ENCODE measurements at regions not wholly inside any gene's neighbourhood (a gene's known extent, or its start where the extent isn't known, plus 50 kb on each side); places are given as distances from the start of the nearest gene placed in this dataset.

DNA sequence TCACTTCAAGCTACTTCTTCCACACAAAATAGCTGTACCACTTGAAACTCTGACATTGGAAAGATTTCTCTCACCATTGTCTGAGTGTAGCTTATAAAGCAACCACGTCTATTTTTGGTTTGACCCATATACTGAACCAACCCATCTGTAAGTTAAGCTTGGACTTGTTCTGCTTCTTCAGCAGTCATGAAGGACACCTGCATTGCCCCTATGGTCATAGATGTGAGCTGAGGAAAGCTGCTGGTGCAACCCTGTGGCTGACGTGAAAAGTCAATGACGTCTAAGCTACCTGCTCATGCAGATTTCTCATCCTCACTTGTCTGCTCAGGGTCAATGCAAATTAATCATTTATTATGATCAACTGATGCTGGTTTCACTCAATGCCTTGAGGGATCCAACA lies 417.4 kb downstream of the CETN3 start:
- intact Hi-C loops (cut with micrococcal nuclease): no loop called here
- Histone ChIP-seq H3K27ac (replicated peaks) (no peak overlapping the region), H3K9me3 (replicated peaks) (no peaks in the 10 kb centered on the region), H3K4me3 (no peak overlapping the region), H3K36me3 (no peaks in the 10 kb centered on the region), H3K27me3 (ENCODE audit: low read depth) (no peaks in the 10 kb centered on the region), H3K4me1 (peaks cover 34% of the 10 kb centered on the region)
- TF ChIP-seq, protein P1, sequence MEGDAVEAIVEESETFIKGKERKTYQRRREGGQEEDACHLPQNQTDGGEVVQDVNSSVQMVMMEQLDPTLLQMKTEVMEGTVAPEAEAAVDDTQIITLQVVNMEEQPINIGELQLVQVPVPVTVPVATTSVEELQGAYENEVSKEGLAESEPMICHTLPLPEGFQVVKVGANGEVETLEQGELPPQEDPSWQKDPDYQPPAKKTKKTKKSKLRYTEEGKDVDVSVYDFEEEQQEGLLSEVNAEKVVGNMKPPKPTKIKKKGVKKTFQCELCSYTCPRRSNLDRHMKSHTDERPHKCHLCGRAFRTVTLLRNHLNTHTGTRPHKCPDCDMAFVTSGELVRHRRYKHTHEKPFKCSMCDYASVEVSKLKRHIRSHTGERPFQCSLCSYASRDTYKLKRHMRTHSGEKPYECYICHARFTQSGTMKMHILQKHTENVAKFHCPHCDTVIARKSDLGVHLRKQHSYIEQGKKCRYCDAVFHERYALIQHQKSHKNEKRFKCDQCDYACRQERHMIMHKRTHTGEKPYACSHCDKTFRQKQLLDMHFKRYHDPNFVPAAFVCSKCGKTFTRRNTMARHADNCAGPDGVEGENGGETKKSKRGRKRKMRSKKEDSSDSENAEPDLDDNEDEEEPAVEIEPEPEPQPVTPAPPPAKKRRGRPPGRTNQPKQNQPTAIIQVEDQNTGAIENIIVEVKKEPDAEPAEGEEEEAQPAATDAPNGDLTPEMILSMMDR (IDR thresholded peaks at IDR 0.05; ENCODE audit: borderline replicate concordance): no peak
- no peak for DNase-seq

DNA sequence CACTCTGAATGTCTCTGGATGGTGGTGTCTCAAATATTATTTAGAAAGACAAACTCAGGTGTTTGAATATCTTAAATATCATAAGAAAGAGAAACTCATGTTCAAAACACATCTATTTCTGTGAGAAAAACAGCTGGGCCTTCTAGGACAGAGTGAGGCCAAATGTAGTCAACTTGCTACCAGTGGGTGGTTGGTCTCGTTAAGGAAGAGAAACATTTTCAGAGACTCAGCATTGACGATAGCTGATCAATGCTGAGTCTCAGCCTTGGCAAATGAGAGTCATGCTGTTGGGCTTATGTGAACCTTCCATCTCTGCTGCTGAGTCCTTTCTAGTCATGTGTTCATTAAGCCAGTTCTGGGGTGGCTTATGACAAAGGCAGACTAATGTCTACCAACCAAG lies 418.0 kb downstream of the CETN3 start:
- no peak for DNase-seq
- TF ChIP-seq, protein P1 (IDR thresholded peaks at IDR 0.05; ENCODE audit: borderline replicate concordance): no peak
- no peak overlapping the region for H3K27ac ChIP-seq (replicated peaks)
- H3K4me3 ChIP-seq: no peak overlapping the region
- H3K9me3 ChIP-seq (replicated peaks): no peaks in the 10 kb centered on the region
- intact Hi-C loops (cut with micrococcal nuclease): no loop called here
- peaks cover 34% of the 10 kb centered on the region for H3K4me1 ChIP-seq
- no peaks in the 10 kb centered on the region for H3K36me3 ChIP-seq
- H3K27me3 ChIP-seq (ENCODE audit: low read depth): no peaks in the 10 kb centered on the region

DNA sequence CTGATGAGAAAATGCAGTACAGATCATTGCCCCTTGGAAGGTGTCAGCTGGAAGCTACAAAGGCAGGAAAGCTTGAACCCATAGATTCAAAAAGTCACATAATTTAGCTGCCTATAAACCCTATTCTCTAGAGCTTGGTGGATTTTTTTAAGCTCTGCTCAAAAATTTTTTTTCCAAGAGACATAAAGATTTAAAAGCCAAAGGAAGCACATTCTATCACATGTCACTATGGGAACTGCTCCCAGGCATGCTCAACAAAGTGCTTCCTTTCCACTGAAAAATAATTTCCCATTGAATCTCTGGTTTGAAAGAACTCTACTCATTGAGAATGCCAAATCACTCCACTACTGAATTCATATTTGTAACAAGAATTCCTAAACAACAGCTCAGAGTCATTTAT lies 419.8 kb downstream of the CETN3 start:
- no peaks in the 10 kb centered on the region for H3K27me3 ChIP-seq (ENCODE audit: low read depth)
- intact Hi-C loops (cut with micrococcal nuclease): no loop called here
- H3K4me1 ChIP-seq: peaks cover 34% of the 10 kb centered on the region

DNA sequence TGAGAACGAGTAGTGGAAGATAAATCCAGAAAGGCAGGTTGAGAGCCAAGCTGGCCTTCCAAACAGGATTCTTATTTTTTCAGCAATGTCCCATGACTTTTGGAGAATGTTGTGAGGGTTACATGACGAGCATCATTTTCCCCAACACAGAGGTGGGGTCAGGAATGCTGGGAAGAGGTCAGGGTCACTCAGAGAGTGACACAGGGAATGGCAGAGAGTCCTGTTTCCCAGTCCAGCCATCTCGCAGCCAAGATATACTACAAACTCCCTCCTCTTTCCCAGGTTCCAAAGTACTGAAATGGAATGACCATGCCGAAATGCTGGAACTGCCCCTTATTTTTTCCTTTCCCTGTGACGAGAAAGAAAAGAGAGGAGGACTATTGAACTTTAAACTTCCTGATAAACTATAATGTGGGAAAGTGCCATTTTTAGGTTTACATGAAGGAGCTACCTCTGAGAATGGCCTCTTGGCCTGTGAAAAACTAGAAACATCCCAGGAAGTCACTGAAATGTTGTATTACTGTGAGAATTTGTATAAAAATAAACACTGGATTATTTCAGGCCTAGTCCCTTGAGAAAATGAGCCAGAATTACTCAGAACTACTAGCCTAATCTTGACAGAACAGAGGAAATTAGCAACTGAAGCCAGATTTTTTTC lies 420.4 kb downstream of the CETN3 start:
- TF ChIP-seq, protein P1 (IDR thresholded peaks at IDR 0.05; ENCODE audit: borderline replicate concordance): no peak
- H3K27ac ChIP-seq (replicated peaks): peak overlapping the region; percentile 88
- intact Hi-C loops (cut with micrococcal nuclease): no loop called here
- no peaks in the 10 kb centered on the region for H3K27me3 ChIP-seq (ENCODE audit: low read depth)
- H3K4me1 ChIP-seq: peaks cover 34% of the 10 kb centered on the region
- no peak overlapping the region for H3K4me3 ChIP-seq
- DNase-seq: peak; percentile 15
- peaks cover 3% of the 10 kb centered on the region for H3K9me3 ChIP-seq (replicated peaks)
- no peaks in the 10 kb centered on the region for H3K36me3 ChIP-seq

More for the DNA sequence above, 419.8 kb downstream of the CETN3 start:
- Histone ChIP-seq H3K27ac (replicated peaks) (peak overlapping the region; percentile 88), H3K4me3 (no peak overlapping the region), H3K9me3 (replicated peaks) (peaks cover 3% of the 10 kb centered on the region), H3K36me3 (no peaks in the 10 kb centered on the region)
- DNase-seq: no peak
- TF ChIP-seq, protein P1 (IDR thresholded peaks at IDR 0.05; ENCODE audit: borderline replicate concordance): no peak

DNA sequence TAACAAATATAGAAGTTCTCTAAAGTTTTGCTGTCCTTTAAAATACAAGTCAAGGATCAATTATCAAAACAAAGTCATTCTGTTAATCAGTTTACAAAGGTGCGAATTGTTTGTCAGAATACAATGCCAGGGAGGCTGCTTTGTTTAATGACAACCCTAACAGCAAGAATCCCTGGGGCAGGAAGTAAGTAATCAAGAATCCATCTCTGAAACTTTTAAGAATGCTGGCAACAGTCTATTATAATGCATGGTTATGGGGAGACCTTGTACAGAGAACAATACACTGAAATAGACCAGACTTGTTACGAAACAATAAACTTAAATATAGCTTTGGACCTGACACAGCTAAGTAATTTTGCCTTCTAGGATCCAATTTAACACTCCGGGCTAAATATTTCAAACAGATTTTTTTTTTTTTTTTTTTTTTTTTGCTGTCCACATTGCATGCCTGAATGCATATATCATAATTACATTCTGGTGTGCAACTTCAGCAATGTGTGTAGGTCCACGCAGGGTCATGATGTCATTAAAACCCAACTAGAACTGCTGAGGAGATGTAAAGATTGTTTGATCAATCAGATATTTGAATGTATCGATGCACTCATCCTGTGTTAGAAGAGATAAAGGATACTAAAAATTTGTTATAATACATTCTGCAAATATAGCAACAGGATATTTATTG lies 421.3 kb downstream of the CETN3 start:
- TF ChIP-seq, protein P1 (IDR thresholded peaks at IDR 0.05; ENCODE audit: borderline replicate concordance): no peak
- Histone ChIP-seq H3K27me3 (ENCODE audit: low read depth) (no peaks in the 10 kb centered on the region), H3K27ac (replicated peaks) (peak overlapping the region; percentile 88), H3K36me3 (no peaks in the 10 kb centered on the region), H3K4me3 (no peak overlapping the region), H3K9me3 (replicated peaks) (peaks cover 3% of the 10 kb centered on the region), H3K4me1 (peaks cover 34% of the 10 kb centered on the region)
- intact Hi-C loops (cut with micrococcal nuclease): no loop called here
- DNase-seq: no peak

All from left ventricle myocardium inferior (tissue), 1 donor.